ENCODE measurements at regions not wholly inside any gene's neighbourhood (a gene's known extent, or its start where the extent isn't known, plus 50 kb on each side); places are given as distances from the start of the nearest gene placed in this dataset.

DNA sequence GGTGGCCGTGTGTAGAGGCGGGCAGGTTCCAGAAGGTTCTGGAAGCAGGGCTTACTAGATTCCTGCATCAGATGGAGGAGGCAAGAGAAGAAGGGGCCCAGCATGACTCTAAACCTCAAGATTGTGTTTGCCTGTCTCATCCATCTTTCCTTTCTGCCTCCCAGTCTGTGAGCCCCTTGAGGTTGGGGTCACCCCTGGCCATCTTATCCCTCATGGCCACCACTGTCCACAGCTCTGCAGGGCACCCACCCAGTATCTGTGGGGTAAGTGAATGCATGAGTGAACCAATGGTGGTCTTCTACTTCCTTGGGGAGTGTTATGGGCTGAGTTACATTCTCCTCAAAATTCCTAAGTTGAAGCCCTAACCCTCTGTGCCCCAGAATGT is 79.3 kb downstream of the MYEOV start:
- Histone ChIP-seq H3K23me2 (ENCODE audit: low read depth, low read length) (no peaks in the 10 kb centered on the region), H4K20me1 (replicated peaks in 1 of 2; ENCODE audit: control insufficient read depth in 1 of 2, insufficient read depth in 2 of 2, low read length in 2 of 2) (no peaks in the 10 kb centered on the region), H2BK5ac (ENCODE audit: low read depth, low read length) (no peak overlapping the region), H3K4ac (replicated peaks; ENCODE audit: insufficient read length, low read depth, low read length) (no peak overlapping the region), H2AFZ (ENCODE audit: low read length) (no peak overlapping the region), H3K14ac (ENCODE audit: insufficient read length) (no peak overlapping the region), H3K4me3 (ENCODE audit: extremely low read depth in 1 of 4, insufficient read depth in 2 of 4, low read depth in 3 of 4, low read length in 4 of 4) (no peak overlapping the region), H3K27me3 (replicated peaks in 1 of 4; ENCODE audit: control insufficient read depth in 3 of 4, extremely low read depth in 1 of 4, insufficient read depth in 3 of 4, low read length in 3 of 4) (no peaks in the 10 kb centered on the region), H3K4me1 (replicated peaks in 1 of 4; ENCODE audit: control insufficient read depth in 3 of 4, insufficient read depth in 4 of 4, low read length in 3 of 4) (no peaks in the 10 kb centered on the region; a peak in 1 of 7 replicates), H3K36me3 (ENCODE audit: control insufficient read depth in 2 of 4, insufficient read depth in 4 of 4, low read length in 3 of 4) (no peaks in the 10 kb centered on the region), H2BK20ac (ENCODE audit: low read length) (no peak overlapping the region), H2BK12ac (ENCODE audit: low read depth, low read length) (no peak overlapping the region), H2BK15ac (ENCODE audit: low read length) (no peak overlapping the region), H3K79me1 (ENCODE audit: low read depth, low read length) (no peaks in the 10 kb centered on the region), H3K27ac (ENCODE audit: low read depth, low read length) (no peak overlapping the region), H3K56ac (replicated peaks; ENCODE audit: insufficient read length, low read depth, low read length) (no peak overlapping the region), H3K9me3 (ENCODE audit: insufficient read depth in 2 of 2, low read depth in 1 of 2, low read length in 1 of 2) (peaks cover 8 to 12% of the 10 kb centered on the region in 2 experiments; a peak in 3 of 4 replicates), H4K8ac (ENCODE audit: extremely low read depth, insufficient read depth, low read length) (no peak overlapping the region), H3K79me2 (ENCODE audit: control insufficient read depth in 1 of 2, insufficient read depth in 2 of 2, low read length in 2 of 2) (no peaks in the 10 kb centered on the region), H4K91ac (replicated peaks; ENCODE audit: insufficient read length, low read length) (no peak overlapping the region), H2BK120ac (replicated peaks; ENCODE audit: low read depth, low read length) (no peak overlapping the region), H2AK5ac (ENCODE audit: low read depth, low read length) (no peak overlapping the region), H3K9ac (replicated peaks in 1 of 4; ENCODE audit: extremely low read depth in 1 of 4, low read depth in 3 of 4, low read length in 3 of 4) (no peak overlapping the region), H4K5ac (ENCODE audit: insufficient read length, low read depth, low read length) (no peak overlapping the region), H3K18ac (ENCODE audit: extremely low read depth, low read length) (no peak overlapping the region), H3K23ac (ENCODE audit: insufficient read length) (no peak overlapping the region), H3K4me2 (ENCODE audit: insufficient read depth in 1 of 2, low read depth in 2 of 2, low read length in 2 of 2) (no peak overlapping the region)
- ChIA-PET CTCF (ENCODE audit: partially characterized antibody) (no interaction called here), POLR2A (ENCODE audit: partially characterized antibody) (no interaction called here)
- 83% methylated on average over 2 of the region's 2 CpGs; no CpG with 5 or more reads in 1 of the 2 experiments for WGBS, 2 experiments (ENCODE audit: extremely low coverage in 1 of 2, insufficient coverage in 1 of 2, insufficient read length in 1 of 2, insufficient replicate concordance in 2 of 2, low coverage in 1 of 2, low lambda C conversion rate in 2 of 2, missing lambda C conversion rate in 1 of 2)
- DNase-seq (ENCODE audit: low read depth in 1 of 2, low spot score in 2 of 2), result peak in 1 of 2 experiments; percentile 19
- FAIRE-seq, result no peak
- no peak for TF ChIP-seq PHF8 (conservative IDR thresholded peaks at IDR 0.05; ENCODE audit: low read depth, low read length)
- TF ChIP-seq TAF7 (optimal IDR thresholded peaks at IDR 0.05; ENCODE audit: borderline replicate concordance, low read depth, low read length), result no peak
- TF ChIP-seq POU5F1 (IDR thresholded peaks at IDR 0.05; ENCODE audit: low read depth, low read length), result no peak
- TF ChIP-seq, protein P1, sequence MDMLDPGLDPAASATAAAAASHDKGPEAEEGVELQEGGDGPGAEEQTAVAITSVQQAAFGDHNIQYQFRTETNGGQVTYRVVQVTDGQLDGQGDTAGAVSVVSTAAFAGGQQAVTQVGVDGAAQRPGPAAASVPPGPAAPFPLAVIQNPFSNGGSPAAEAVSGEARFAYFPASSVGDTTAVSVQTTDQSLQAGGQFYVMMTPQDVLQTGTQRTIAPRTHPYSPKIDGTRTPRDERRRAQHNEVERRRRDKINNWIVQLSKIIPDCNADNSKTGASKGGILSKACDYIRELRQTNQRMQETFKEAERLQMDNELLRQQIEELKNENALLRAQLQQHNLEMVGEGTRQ (IDR thresholded peaks at IDR 0.05; ENCODE audit: low read length), result no peak
- no peak for TF ChIP-seq TCF12 (IDR thresholded peaks at IDR 0.05; ENCODE audit: low read depth, low read length)
- TF ChIP-seq EP300 (IDR thresholded peaks at IDR 0.05; ENCODE audit: borderline replicate concordance in 1 of 2, low read depth in 2 of 2, low read length in 2 of 2), result no peak
- TF ChIP-seq RAD21 (IDR thresholded peaks at IDR 0.05 in 1 of 2, conservative IDR thresholded peaks at IDR 0.05 in 1 of 2; ENCODE audit: low read depth in 2 of 2, low read length in 2 of 2), result no peak
- TF ChIP-seq POLR2A (IDR thresholded peaks at IDR 0.05; ENCODE audit: control extremely low read depth in 1 of 2, low read depth in 2 of 2, low read length in 2 of 2), result no peak
- no peak for TF ChIP-seq CBX8 (IDR thresholded peaks at IDR 0.05; ENCODE audit: borderline replicate concordance, low read depth, low read length)
- TF ChIP-seq NANOG (IDR thresholded peaks at IDR 0.05; ENCODE audit: insufficient read depth, low read depth, low read length, poor library complexity, severe bottlenecking), result no peak
- TF ChIP-seq JUN (IDR thresholded peaks at IDR 0.05; ENCODE audit: low read depth, low read length), result no peak
- no peak for TF ChIP-seq CREB1 (IDR thresholded peaks at IDR 0.05)
- no peak for TF ChIP-seq HDAC6 (IDR thresholded peaks at IDR 0.05; ENCODE audit: low read depth, low read length)
- TF ChIP-seq ZNF274 (IDR thresholded peaks at IDR 0.05; ENCODE audit: borderline replicate concordance, extremely low read depth, low read length), result no peak

Measured in H1 (cell line).